GM19395 (cell line): ENCODE measurements at regions not wholly inside any gene's neighbourhood (a gene's known extent, or its start where the extent isn't known, plus 50 kb on each side); places are given as distances from the start of the nearest gene placed in this dataset.

ENCODE experiments used
- ATAC-seq: cut with Tn5 transposase; IDR thresholded peaks from one replicate; pipeline ENCODE4 v1.9.1; 2021; ENCODE audit warnings: mild to moderate bottlenecking, moderate library complexity; ENCODE audit not compliant: unreplicated experiment

DNA sequence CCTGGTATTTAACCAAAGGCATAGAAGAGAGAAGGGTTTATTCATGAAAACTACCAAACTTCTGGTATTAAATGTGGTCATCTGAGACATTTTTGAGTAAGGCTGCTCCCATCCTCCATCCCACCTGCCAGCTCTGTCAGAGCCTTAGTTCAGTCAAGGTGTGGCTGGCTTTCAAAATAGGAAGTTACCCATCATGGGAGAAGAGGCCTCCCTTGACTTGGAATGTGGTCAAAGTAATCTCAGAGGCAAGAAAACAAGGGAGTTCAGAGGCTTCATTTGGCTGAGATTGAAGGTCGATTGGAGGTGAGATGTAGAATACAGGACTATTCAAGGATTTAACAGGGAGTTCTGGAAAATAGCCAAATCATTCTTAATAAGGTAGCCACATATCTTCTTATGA is 540.4 kb upstream of the ARRDC4 start:
- no peak for ATAC-seq

GRCh38 chr15:97425596-97425995 is 534.9 kb upstream of the ARRDC4 start:
- no peak for ATAC-seq

GRCh38 chr15:97443101-97443500 is 517.4 kb upstream of the ARRDC4 start:
- no peak for ATAC-seq

DNA sequence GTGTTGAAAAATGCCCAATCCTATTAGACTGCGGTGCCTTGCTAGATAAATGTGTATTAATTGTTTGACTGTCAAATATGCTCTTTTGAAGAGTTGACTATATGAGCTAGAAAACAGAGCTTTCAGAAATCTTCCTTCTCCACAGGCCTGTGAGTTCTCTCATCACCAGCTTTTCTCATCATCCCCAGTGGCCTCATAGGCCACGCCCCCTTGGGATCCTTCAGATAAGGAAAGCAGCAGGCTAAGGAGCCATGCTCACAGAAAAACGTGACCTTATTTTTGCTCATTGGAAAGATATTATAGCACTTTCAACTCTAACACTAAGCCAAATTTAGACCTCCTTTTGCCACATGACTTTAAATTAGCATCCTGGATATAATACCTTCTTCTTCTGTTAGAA is 514.4 kb upstream of the ARRDC4 start:
- ATAC-seq: no peak

DNA sequence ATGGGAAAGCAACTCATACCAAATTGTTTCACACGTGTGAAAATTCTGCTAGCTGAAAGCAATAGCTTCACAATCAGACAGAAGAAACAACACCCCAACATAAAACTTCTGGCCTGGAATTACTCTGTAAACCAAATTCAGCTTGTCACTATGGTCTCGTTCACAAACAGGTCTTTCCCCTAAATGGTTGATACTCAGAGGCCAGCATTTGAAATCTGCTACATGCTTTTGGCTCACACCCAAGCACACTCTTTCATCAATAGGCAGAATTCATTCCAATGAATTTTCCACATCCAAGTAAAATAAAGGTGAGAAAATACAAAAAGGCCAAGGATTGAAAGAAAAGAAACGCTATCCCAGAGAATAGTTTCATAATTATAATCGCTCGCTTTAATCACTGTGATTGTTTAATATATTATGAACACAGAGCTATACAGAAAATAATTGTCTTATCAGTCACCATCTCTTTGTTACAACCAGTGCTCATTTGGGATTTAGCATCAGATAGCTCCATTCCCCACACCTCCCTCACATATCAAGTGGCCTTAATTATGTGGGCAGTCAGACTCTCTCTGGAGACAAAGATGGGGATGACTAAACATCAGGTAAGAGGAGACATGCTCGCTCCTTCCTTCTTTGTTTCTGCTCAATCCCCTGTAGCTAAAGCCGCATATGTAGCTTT is 503.8 kb upstream of the ARRDC4 start:
- ATAC-seq: no peak

DNA sequence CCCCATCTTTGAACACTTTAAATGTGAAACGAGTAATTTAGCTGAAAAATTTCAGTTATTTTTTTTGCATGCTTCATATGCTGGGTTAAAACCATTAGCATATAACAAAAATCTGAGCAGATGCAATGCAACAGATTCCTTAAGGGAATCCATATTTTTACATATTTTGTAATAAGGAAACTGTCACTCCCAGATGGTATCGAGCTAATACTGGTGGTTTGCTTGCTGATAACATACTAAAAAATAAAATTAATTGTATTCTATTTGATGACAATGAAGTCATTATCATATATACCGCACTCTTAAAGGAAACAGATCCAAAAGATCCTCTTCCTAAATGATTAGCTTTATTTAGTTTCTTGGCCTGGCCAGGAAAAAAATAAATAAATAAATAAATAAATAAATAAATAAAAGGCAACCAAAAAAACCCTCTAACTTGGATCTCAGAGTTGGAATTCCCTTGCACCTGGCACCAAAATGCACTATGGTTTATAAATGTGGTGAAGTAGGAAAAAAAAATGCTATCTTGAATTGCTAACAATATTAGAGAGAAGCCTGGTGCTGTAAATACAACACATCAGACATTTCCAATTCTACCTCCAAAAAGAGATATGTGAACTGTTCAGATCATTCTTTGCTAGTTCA is 503.2 kb upstream of the ARRDC4 start:
- no peak for ATAC-seq

DNA sequence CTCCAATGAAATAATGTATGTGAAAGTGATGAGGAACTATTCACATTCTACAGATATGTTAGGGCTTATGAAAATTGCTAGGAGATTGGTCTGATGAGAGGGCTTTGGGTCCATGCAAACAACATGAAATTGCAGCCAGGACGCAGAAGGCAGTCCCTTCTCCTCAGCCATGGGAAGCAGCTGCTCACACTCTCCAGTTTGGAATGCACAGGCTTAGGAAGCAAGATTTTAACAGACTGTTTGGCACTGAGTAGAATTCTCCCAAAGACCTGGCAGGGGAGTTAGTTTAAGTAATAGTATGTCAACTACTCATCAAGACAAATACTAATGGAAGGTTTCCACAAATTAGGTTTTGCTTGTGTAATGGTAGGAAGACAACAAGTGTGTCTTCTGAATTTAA is 500.7 kb upstream of the ARRDC4 start:
- no peak for ATAC-seq

DNA sequence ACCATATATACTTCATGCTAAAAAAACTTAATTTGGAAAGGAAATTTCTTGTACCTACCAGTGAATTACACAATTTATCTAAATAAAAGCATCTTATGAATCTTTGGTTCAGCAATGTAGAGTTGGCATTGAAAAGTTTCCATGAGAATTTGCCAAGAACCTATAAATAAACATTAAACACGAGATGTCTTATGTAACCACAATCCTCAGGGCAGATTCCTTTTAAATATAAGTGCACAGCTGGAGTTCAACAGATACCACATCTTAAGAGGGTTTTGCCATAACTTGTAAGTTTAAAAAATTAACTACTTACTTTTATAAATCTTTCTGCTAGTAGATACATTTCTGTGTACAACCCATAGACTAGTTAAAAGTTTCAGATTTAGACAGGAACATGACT is 499.3 kb upstream of the ARRDC4 start:
- ATAC-seq: no peak

GRCh38 chr15:97463696-97464095 is 496.8 kb upstream of the ARRDC4 start:
- no peak for ATAC-seq

- no peak for ATAC-seq
Observed at GRCh38 chr15:97470417-97470816, 490.1 kb upstream of the ARRDC4 start.

- no peak for ATAC-seq
Observed at GRCh38 chr15:97473627-97474026, 486.9 kb upstream of the ARRDC4 start.

DNA sequence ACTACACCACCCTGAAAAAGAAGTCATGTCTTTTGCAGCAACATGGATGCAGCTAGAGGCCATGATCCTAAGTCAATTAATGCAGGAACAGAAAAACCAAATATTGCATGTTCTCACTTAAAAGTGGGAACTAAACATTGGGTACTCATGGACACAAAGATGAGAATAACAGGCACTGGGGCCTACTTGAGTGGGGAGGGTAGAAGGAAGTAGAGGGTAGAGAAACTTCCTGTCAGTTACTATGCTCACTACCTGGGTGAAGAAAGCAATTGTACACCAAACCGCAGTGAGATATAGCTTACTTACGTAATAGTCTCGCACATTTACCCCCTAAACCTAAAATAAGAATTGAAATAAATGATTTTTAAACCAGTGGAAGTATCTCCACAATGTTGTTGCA is 480.5 kb upstream of the ARRDC4 start:
- no peak for ATAC-seq

GRCh38 chr15:97482521-97482920 is 478.0 kb upstream of the ARRDC4 start:
- no peak for ATAC-seq

- ATAC-seq: no peak
Observed at GRCh38 chr15:97483232-97483631, 477.3 kb upstream of the ARRDC4 start.

GRCh38 chr15:97490429-97490828 is 470.1 kb upstream of the ARRDC4 start:
- no peak for ATAC-seq

GRCh38 chr15:97501291-97501690 is 459.2 kb upstream of the ARRDC4 start:
- no peak for ATAC-seq

DNA sequence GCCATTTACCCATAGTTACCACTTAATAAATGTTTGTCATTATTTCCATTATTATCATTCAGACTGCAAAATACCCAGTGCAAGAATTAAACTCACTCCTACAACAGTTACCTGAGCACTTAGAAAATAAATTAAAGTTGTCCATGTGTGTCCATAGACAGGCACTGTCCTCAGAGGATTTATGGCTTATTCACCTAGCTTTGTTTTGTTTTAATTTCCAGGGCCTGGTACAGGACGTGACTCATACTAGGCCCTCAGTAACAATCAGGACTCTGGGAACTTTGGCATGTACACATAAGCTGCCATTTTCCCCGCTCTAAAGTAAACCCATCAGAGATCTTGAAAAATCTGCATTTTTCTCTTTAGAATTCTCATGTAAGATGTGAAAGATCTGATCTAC is 458.5 kb upstream of the ARRDC4 start:
- no peak for ATAC-seq

- no peak for ATAC-seq
Observed at GRCh38 chr15:97504031-97504792, 456.3 kb upstream of the ARRDC4 start.

GRCh38 chr15:97517737-97518136 is 442.8 kb upstream of the ARRDC4 start:
- ATAC-seq: no peak

- no peak for ATAC-seq
Observed at GRCh38 chr15:97520689-97521088, 439.8 kb upstream of the ARRDC4 start.

DNA sequence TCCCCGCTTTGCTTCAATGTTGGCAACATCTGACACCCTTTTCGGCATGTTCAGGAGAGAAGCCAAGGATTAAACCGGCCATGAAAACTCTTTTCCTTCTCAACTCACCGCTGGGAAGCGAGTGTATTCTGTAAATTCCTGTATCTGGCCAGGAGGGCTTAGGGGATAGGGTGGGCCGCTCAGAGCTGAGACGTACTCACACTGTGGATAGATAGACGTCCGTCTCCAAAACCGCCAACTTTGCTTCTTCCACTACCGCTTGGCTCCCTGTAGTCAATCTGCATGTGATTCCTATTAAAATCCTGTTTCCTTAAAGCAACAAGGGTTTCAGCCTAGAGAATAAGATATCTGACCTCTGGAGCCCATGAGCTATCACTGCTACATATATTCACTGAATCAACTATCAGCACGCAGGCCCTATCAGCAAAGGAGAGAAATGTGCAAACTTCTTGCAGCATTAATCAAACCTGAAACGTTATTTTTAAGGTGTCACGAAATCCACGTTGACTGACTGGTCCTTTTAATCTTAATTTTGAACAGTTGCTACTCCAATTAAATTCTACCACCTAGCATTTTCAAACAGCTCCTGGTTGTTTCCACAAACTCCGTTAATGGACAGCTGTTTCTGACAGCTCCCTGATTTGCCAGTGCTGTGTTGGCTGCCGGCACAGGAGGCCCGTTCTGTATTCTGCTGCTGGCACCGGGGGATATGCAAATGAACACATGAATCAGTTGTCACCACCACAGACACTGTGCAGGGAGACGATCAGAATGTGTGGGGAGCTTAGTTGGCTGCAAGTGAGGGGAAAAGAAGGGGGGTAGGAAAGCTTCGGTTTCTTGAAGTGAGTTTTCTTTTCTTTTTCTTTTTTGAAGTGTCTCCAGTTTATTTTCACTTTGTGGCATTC is 438.9 kb upstream of the ARRDC4 start:
- no peak for ATAC-seq
